ENCODE measurements at regions not wholly inside any gene's neighbourhood (a gene's known extent, or its start where the extent isn't known, plus 50 kb on each side); places are given as distances from the start of the nearest gene placed in this dataset.

GRCh38 chr9:90988318-90988717 is 186.7 kb downstream of the SYK start:
- no peaks in the 10 kb centered on the region for H3K36me3 ChIP-seq (ENCODE audit: insufficient read depth, low read length)
- no peaks in the 10 kb centered on the region for H3K9me3 ChIP-seq (ENCODE audit: low read length)
- H3K4me1 ChIP-seq (ENCODE audit: insufficient read depth, low read length), result no peaks in the 10 kb centered on the region
- H2AFZ ChIP-seq (ENCODE audit: low read depth, low read length), result no peak overlapping the region
- no peaks in the 10 kb centered on the region for H3K27me3 ChIP-seq (ENCODE audit: insufficient read depth, low read length)
- no peak overlapping the region for H3K4me3 ChIP-seq (ENCODE audit: low read length)

- Histone ChIP-seq H3K36me3 (ENCODE audit: insufficient read depth, low read length) (no peaks in the 10 kb centered on the region), H2AFZ (ENCODE audit: low read depth, low read length) (no peak overlapping the region), H3K27me3 (ENCODE audit: insufficient read depth, low read length) (no peaks in the 10 kb centered on the region), H3K4me3 (ENCODE audit: low read length) (no peak overlapping the region), H3K9me3 (ENCODE audit: low read length) (no peaks in the 10 kb centered on the region), H3K4me1 (ENCODE audit: insufficient read depth, low read length) (no peaks in the 10 kb centered on the region)
Observed at GRCh38 chr9:90991953-90992352, 190.3 kb downstream of the SYK start.

GRCh38 chr9:90995516-90995915 is 193.9 kb downstream of the SYK start:
- Histone ChIP-seq H3K9me3 (ENCODE audit: low read length) (no peaks in the 10 kb centered on the region), H3K36me3 (ENCODE audit: insufficient read depth, low read length) (no peaks in the 10 kb centered on the region), H3K4me1 (ENCODE audit: insufficient read depth, low read length) (no peaks in the 10 kb centered on the region), H3K4me3 (ENCODE audit: low read length) (no peak overlapping the region), H3K27me3 (ENCODE audit: insufficient read depth, low read length) (no peaks in the 10 kb centered on the region), H2AFZ (ENCODE audit: low read depth, low read length) (no peak overlapping the region)

DNA sequence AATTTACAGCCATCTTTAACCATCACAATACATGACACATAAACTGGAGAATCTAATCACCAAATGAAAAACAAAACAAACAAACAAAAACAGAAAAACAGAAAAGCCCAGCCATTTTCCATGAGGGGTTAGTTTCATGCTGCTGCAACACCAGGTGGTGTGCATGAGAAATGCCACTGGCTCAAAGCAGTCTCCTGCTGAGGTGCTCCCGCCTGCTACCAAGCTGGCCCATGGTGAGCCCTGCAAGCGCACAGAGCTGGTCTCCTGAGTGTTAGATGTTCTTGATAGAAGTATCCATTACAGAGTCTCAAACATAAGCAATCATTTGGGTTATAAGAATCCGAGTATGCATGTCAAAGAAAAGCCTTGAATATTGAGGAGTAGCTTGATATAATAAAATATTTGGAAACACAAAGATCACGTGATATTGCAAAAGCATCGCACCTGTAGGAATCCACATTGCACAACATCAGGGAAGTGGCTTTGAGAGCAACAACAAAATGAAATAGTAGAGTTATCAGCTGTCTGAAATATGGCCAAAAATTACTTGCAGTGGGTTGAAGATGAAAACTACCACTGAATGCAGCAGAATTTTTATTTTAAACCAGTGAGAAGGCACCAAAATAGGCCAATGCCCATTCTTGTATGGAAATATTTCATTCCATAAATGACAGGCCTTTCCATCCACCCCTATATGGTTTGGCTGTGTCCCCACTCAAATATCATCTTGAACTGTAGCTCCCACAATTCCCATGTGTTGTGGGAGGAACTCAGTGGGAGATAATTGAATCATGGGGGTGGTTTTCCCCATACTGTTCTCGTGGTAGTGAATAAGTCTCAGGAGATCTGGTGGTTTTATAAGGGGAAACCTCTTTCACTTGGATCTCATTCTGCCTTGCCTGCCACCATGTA is 194.8 kb downstream of the SYK start:
- no peaks in the 10 kb centered on the region for H3K9me3 ChIP-seq (ENCODE audit: low read length)
- no peaks in the 10 kb centered on the region for H3K36me3 ChIP-seq (ENCODE audit: insufficient read depth, low read length)
- no peaks in the 10 kb centered on the region for H3K4me1 ChIP-seq (ENCODE audit: insufficient read depth, low read length)
- no peak overlapping the region for H2AFZ ChIP-seq (ENCODE audit: low read depth, low read length)
- H3K4me3 ChIP-seq (ENCODE audit: low read length), result no peak overlapping the region
- no peaks in the 10 kb centered on the region for H3K27me3 ChIP-seq (ENCODE audit: insufficient read depth, low read length)

DNA sequence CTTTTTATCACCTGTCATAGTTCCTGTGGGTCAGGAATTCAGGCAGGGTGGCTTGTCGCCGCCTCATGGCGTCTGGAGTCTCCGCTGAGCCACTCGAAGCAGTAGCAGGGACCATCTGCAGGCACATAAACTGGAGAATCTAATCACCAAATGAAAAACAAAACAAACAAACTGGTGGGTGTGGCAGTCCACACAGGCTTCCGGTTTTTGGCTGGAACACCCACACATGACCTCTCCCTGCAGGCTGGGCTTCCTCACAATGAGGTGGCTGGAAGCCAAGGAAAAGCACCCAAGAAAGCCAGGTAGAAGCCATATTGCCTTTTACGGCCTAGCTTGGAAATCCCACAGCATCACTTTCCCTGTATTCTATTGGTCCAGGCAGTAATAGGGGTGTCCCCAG is 197.0 kb downstream of the SYK start:
- H3K4me1 ChIP-seq (ENCODE audit: insufficient read depth, low read length), result no peaks in the 10 kb centered on the region
- H3K36me3 ChIP-seq (ENCODE audit: insufficient read depth, low read length), result no peaks in the 10 kb centered on the region
- H3K4me3 ChIP-seq (ENCODE audit: low read length), result no peak overlapping the region
- no peaks in the 10 kb centered on the region for H3K9me3 ChIP-seq (ENCODE audit: low read length)
- no peaks in the 10 kb centered on the region for H3K27me3 ChIP-seq (ENCODE audit: insufficient read depth, low read length)
- H2AFZ ChIP-seq (ENCODE audit: low read depth, low read length), result no peak overlapping the region

DNA sequence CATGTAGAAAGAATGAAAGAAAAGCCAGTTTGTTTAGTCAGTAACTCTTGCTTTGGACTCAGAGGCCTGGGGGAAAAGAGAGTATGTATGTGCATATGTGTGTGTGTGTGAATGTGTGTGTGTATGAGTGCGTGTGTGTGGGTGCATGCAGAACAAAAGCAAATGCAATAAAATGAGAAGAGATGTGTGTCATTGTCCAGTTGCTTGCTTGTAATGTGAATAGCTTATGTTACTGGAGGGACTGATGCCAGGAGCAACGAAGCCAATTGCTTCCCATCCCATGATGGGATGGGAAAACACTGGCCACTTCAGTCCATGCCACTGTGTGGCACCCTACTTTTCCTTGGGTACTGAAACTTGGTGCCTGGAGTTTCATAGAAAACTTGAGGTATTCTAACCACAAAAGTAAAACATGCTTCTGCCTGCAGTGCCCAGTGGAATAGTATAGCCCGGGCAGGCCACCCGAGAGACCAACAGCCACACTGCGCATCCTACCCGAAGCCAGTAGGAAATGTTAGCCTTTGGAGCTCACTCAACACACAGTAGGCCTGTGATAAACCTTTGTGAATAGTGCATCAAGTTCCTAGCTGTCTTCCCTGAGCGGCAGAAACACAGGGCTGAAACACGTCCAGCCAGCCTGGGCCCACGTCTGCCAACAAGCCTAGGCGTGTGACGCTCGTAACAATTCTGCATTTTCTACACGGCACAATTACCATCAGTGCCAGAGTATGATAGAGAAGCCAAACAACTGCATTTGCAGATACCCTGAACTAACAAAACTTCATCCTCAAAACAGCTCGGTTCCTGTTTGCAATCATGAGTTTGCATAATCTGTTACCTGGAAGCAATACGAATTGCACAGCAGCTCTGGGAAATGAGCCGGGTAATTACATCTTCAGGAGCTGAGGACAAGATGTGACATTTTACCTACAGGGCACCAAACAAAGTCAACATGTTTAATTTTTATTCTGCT is 198.1 kb downstream of the SYK start:
- no peaks in the 10 kb centered on the region for H3K9me3 ChIP-seq (ENCODE audit: low read length)
- H3K4me1 ChIP-seq (ENCODE audit: insufficient read depth, low read length), result no peaks in the 10 kb centered on the region
- H3K4me3 ChIP-seq (ENCODE audit: low read length), result no peak overlapping the region
- H3K27me3 ChIP-seq (ENCODE audit: insufficient read depth, low read length), result no peaks in the 10 kb centered on the region
- H3K36me3 ChIP-seq (ENCODE audit: insufficient read depth, low read length), result no peaks in the 10 kb centered on the region
- H2AFZ ChIP-seq (ENCODE audit: low read depth, low read length), result no peak overlapping the region

DNA sequence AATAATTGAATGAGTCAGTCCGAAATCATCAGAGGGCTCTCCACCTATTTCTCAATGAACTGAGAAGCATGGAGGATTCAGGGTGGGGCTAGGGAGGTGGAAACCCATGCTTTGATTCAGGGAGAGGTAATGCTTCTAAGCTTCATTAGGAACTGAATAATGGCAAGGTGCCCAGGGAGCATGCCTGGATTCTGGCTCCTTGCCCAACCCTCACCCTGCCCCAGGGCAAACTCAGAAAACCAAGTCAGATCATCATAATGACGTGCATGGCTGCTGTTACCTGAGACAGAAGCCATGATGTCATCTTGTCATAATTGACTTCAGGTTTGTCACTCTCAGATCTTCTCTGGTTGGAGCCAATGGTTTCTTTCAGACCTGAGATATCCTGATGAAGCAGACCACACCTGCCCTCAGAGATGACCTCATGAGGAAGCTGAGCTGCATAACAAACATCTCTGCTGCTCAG is 199.6 kb downstream of the SYK start:
- Histone ChIP-seq H2AFZ (ENCODE audit: low read depth, low read length) (no peak overlapping the region), H3K36me3 (ENCODE audit: insufficient read depth, low read length) (no peaks in the 10 kb centered on the region), H3K4me3 (ENCODE audit: low read length) (no peak overlapping the region), H3K27me3 (ENCODE audit: insufficient read depth, low read length) (no peaks in the 10 kb centered on the region), H3K9me3 (ENCODE audit: low read length) (no peaks in the 10 kb centered on the region), H3K4me1 (ENCODE audit: insufficient read depth, low read length) (no peaks in the 10 kb centered on the region)

- Histone ChIP-seq H3K9me3 (ENCODE audit: low read length) (no peaks in the 10 kb centered on the region), H2AFZ (ENCODE audit: low read depth, low read length) (no peak overlapping the region), H3K4me1 (ENCODE audit: insufficient read depth, low read length) (no peaks in the 10 kb centered on the region), H3K4me3 (ENCODE audit: low read length) (no peak overlapping the region), H3K36me3 (ENCODE audit: insufficient read depth, low read length) (no peaks in the 10 kb centered on the region), H3K27me3 (ENCODE audit: insufficient read depth, low read length) (no peaks in the 10 kb centered on the region)
Observed at GRCh38 chr9:91004484-91004883, 202.9 kb downstream of the SYK start.

- H2AFZ ChIP-seq (ENCODE audit: low read depth, low read length), result no peak overlapping the region
- no peaks in the 10 kb centered on the region for H3K9me3 ChIP-seq (ENCODE audit: low read length)
- H3K36me3 ChIP-seq (ENCODE audit: insufficient read depth, low read length), result no peaks in the 10 kb centered on the region
- H3K4me1 ChIP-seq (ENCODE audit: insufficient read depth, low read length), result no peaks in the 10 kb centered on the region
- no peak overlapping the region for H3K4me3 ChIP-seq (ENCODE audit: low read length)
- no peaks in the 10 kb centered on the region for H3K27me3 ChIP-seq (ENCODE audit: insufficient read depth, low read length)
Observed at GRCh38 chr9:91004992-91005391, 203.4 kb downstream of the SYK start.

DNA sequence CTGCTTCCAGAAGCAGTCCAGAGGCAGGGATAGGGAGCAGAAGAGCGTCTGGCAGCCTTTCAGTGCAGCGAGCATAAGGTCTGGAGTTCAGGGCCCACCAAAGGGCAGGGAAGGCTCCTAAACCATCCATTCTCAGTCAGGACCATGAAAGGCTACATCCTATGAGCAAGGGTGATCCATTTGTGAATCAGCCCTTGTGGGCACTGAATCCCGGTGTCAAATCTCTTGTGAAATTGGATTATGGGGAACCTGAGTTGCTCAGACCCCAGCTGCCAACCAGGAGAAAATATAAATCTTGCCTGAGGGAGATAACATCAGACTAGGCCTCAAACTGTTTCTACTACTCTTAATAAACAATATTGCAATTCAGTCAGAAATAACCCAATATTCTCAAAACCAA is 204.4 kb downstream of the SYK start:
- Histone ChIP-seq H3K4me3 (ENCODE audit: low read length) (no peak overlapping the region), H3K9me3 (ENCODE audit: low read length) (no peaks in the 10 kb centered on the region), H3K36me3 (ENCODE audit: insufficient read depth, low read length) (no peaks in the 10 kb centered on the region), H2AFZ (ENCODE audit: low read depth, low read length) (no peak overlapping the region), H3K4me1 (ENCODE audit: insufficient read depth, low read length) (no peaks in the 10 kb centered on the region), H3K27me3 (ENCODE audit: insufficient read depth, low read length) (no peaks in the 10 kb centered on the region)

- Histone ChIP-seq H3K36me3 (ENCODE audit: insufficient read depth, low read length) (no peaks in the 10 kb centered on the region), H3K4me3 (ENCODE audit: low read length) (no peak overlapping the region), H3K27me3 (ENCODE audit: insufficient read depth, low read length) (no peaks in the 10 kb centered on the region), H3K9me3 (ENCODE audit: low read length) (no peaks in the 10 kb centered on the region), H2AFZ (ENCODE audit: low read depth, low read length) (no peak overlapping the region), H3K4me1 (ENCODE audit: insufficient read depth, low read length) (no peaks in the 10 kb centered on the region)
Observed at GRCh38 chr9:91008568-91008967, 206.9 kb downstream of the SYK start.

DNA sequence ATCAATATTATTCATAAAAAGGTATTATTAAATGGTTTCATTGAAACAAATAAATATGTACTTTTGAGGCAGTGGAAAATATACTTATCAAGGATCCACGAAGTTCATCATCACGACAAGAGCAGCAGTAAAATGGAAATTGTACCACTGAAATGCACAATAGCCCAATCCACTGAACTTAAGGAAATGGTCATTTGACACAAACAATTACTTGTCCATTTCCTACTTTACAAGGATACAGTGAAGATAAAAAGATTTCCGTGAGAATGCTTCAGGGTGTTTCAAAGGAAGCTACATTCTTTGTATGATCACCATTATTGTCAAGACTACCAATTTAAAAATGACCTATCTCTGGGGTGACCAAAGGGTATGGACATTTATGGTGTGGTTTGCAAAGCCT is 210.3 kb downstream of the SYK start:
- no peaks in the 10 kb centered on the region for H3K9me3 ChIP-seq (ENCODE audit: low read length)
- no peaks in the 10 kb centered on the region for H3K36me3 ChIP-seq (ENCODE audit: insufficient read depth, low read length)
- H3K4me1 ChIP-seq (ENCODE audit: insufficient read depth, low read length), result no peaks in the 10 kb centered on the region
- no peak overlapping the region for H3K4me3 ChIP-seq (ENCODE audit: low read length)
- no peak overlapping the region for H2AFZ ChIP-seq (ENCODE audit: low read depth, low read length)
- H3K27me3 ChIP-seq (ENCODE audit: insufficient read depth, low read length), result no peaks in the 10 kb centered on the region
